ENCODE measurements at regions not wholly inside any gene's neighbourhood (a gene's known extent, or its start where the extent isn't known, plus 50 kb on each side); places are given as distances from the start of the nearest gene placed in this dataset.

GRCh38 chr10:121128164-121128563, 277.0 kb downstream of the WDR11 start:
- peak; percentile 22 for TF ChIP-seq CTCF (IDR thresholded peaks at IDR 0.05; ENCODE audit: poor library complexity)
- TF ChIP-seq EZH2 (IDR thresholded peaks at IDR 0.05; ENCODE audit: borderline replicate concordance), result no peak
